WERI-Rb-1 (cell line): ENCODE measurements at regions not wholly inside any gene's neighbourhood (a gene's known extent, or its start where the extent isn't known, plus 50 kb on each side); places are given as distances from the start of the nearest gene placed in this dataset.

ENCODE experiments used
- DNase-seq: peaks from one replicate; pipeline ENCODE4 v3.0.0-alpha.2; 2020
- H3K27ac ChIP-seq: fragments of 250-450 bp; sonication (Bioruptor Pico); 2 replicates; pipeline ENCODE4 v1.5.1; 2020; ENCODE audit warnings: mild to moderate bottlenecking, moderate library complexity
- H3K27me3 ChIP-seq: fragments of 250-450 bp; sonication (Bioruptor Pico); 2 replicates; pipeline ENCODE4 v1.5.1; 2021; ENCODE audit warnings: mild to moderate bottlenecking, low read depth, moderate library complexity; ENCODE audit not compliant: insufficient read depth, severe bottlenecking
- H3K36me3 ChIP-seq: fragments of 250-450 bp; sonication (Bioruptor Pico); 2 replicates; pipeline ENCODE4 v1.5.1; 2020; ENCODE audit warnings: mild to moderate bottlenecking, moderate library complexity
- H3K4me3 ChIP-seq: 2 replicates; pipeline ENCODE4 v1.5.1; 2011; ENCODE audit warnings: low read depth, mild to moderate bottlenecking, control low read depth, low read length
- H3K9me3 ChIP-seq: fragments of 250-450 bp; sonication (Bioruptor Pico); 2 replicates; pipeline ENCODE4 v1.5.1; 2021; ENCODE audit warnings: mild to moderate bottlenecking, moderate library complexity; ENCODE audit not compliant: severe bottlenecking
- CTCF ChIP-seq: IDR thresholded peaks from 2 replicates; pipeline ENCODE4 v1.5.1; 2011; ENCODE audit warnings: low read depth, mild to moderate bottlenecking, control low read depth, inconsistent platforms, low read length

GRCh38 chr5:2472670-2473069, 278.8 kb downstream of the IRX2 start:
- no peak for TF ChIP-seq CTCF

GRCh38 chr5:2471152-2471879, 280.2 kb downstream of the IRX2 start:
- no peak for DNase-seq
- Histone ChIP-seq H3K4me3 (no peak overlapping the region), H3K36me3 (no peaks in the 10 kb centered on the region), H3K27ac (no peak overlapping the region), H3K27me3 (peaks cover 91% of the 10 kb centered on the region), H3K9me3 (peaks cover 4% of the 10 kb centered on the region)
- TF ChIP-seq CTCF = no peak

More at GRCh38 chr5:2472670-2473069, 278.8 kb downstream of the IRX2 start:
- Histone ChIP-seq H3K27me3 (peaks cover 94% of the 10 kb centered on the region), H3K36me3 (no peaks in the 10 kb centered on the region), H3K27ac (no peak overlapping the region), H3K4me3 (no peak overlapping the region), H3K9me3 (peaks cover 4% of the 10 kb centered on the region)
- DNase-seq = no peak

GRCh38 chr5:2466966-2467365, 284.5 kb downstream of the IRX2 start:
- TF ChIP-seq CTCF = no peak
- Histone ChIP-seq H3K27ac (no peak overlapping the region), H3K36me3 (no peaks in the 10 kb centered on the region), H3K9me3 (peaks cover 4% of the 10 kb centered on the region), H3K4me3 (no peak overlapping the region), H3K27me3 (peaks cover 79% of the 10 kb centered on the region)
- no peak for DNase-seq

GRCh38 chr5:2465383-2465782, 286.1 kb downstream of the IRX2 start:
- Histone ChIP-seq H3K27me3 (peaks cover 79% of the 10 kb centered on the region), H3K36me3 (no peaks in the 10 kb centered on the region), H3K27ac (no peak overlapping the region), H3K9me3 (peaks cover 2% of the 10 kb centered on the region), H3K4me3 (no peak overlapping the region)
- TF ChIP-seq CTCF = 0 out of 2 replicates have a peak, but pooled peaks have one; percentile 16
- peak; percentile 79 for DNase-seq

GRCh38 chr5:2464141-2464540, 287.3 kb downstream of the IRX2 start:
- H3K36me3 ChIP-seq = no peaks in the 10 kb centered on the region
- H3K27me3 ChIP-seq = peaks cover 78% of the 10 kb centered on the region
- no peak overlapping the region for H3K27ac ChIP-seq
- peaks cover 2% of the 10 kb centered on the region for H3K9me3 ChIP-seq
- no peak for DNase-seq
- no peak for TF ChIP-seq CTCF
- H3K4me3 ChIP-seq = no peak overlapping the region
